Stomach (tissue), 8 donors: ENCODE measurements at regions not wholly inside any gene's neighbourhood (a gene's known extent, or its start where the extent isn't known, plus 50 kb on each side); places are given as distances from the start of the nearest gene placed in this dataset.
A peak's percentile ranks its signal among the peaks of the same experiment; 100 is the strongest.

Experiments
- DNase-seq, 2 donors: peaks; one replicate each; pipeline versions ENCODE4 v3.0.0 to v3.0.0-alpha.2; 2013 to 2019
- H3K27ac ChIP-seq, 5 donors: fragments of 200-600 bp in 4 of 5; sonication (generic) in 4 of 5; one replicate each; pipeline ENCODE4 v1.5.1; 2013 to 2019; ENCODE audit warnings: mild to moderate bottlenecking in 1 of 5, moderate library complexity in 1 of 5
- H3K27me3 ChIP-seq, 3 donors: fragments of 200-600 bp; sonication (generic); one replicate each; pipeline ENCODE4 v1.5.1; 2017 to 2019; ENCODE audit warnings: mixed run types in 1 of 3
- H3K36me3 ChIP-seq, 4 donors: fragments of 200-600 bp; sonication (generic); 1 replicate in 3 of 4; 2 replicates in 1 of 4; pipeline ENCODE4 v1.5.1; 2016 to 2019
- H3K4me1 ChIP-seq, 4 donors: fragments of 200-600 bp; sonication (generic); one replicate each; pipeline ENCODE4 v1.5.1; 2016 to 2019
- H3K4me3 ChIP-seq, 4 donors: fragments of 200-600 bp; sonication (generic) in 3 of 4; one replicate each; pipeline ENCODE4 v1.5.1; 2016 to 2019; ENCODE audit warnings: mild to moderate bottlenecking in 1 of 4
- H3K9me3 ChIP-seq, 4 donors: fragments of 200-600 bp; sonication (generic); one replicate each; pipeline ENCODE4 v1.5.1; 2016 to 2019
- CTCF ChIP-seq, 7 experiments: fragments of 450-650 bp in 4 of 7; fragments of 200-600 bp in 3 of 7; sonication (generic) in 3 of 7; IDR thresholded peaks; one replicate each; pipeline ENCODE4 v1.5.1; 2016 to 2019; ENCODE audit warnings: antibody characterized with exemption in 7 of 7, control low read depth in 2 of 7, mild to moderate bottlenecking in 1 of 7
- EP300 ChIP-seq: sonication (generic); formaldehyde crosslinking; IDR thresholded peaks from one replicate; pipeline ENCODE4 v1.6.1; 2017; ENCODE audit warnings: antibody characterized with exemption
- POLR2A ChIP-seq, 4 donors: fragments of 450-650 bp; IDR thresholded peaks; one replicate each; pipeline ENCODE4 v1.6.1; 2016; ENCODE audit warnings: antibody characterized with exemption in 4 of 4, control low read depth in 2 of 4, mild to moderate bottlenecking in 1 of 4, moderate library complexity in 1 of 4
- POLR2AphosphoS5 ChIP-seq, 3 donors: sonication (generic); formaldehyde crosslinking; IDR thresholded peaks; one replicate each; pipeline ENCODE4 v1.6.1; 2016; ENCODE audit warnings: antibody characterized with exemption in 3 of 3
- WGBS, 5 donors: extraction: QIAGEN DNeasy Blood & Tissue Kit in 3 of 5; methylation state at CpG; one replicate each; pipeline versions ENCODE4 v1.1.5 to v1.1.7; 2013 to 2018; 5-methylcytosine and 5-hydroxymethylcytosine counted together
- intact Hi-C: fragments of 100-400 bp; cut with DNase I; formaldehyde crosslinking; loops from one replicate; pipeline ENCODE4 v1.15.1; 2023; ENCODE audit warnings: low total_unique reads
- donor health status: healthy with polysubstance abuse.
- donor health status: Bipolar disorder and iron deficiency.
- donor health status: healthy.

- peaks cover 0 to 4% (median 0%) of the 10 kb centered on the region in 4 donors for H3K9me3 ChIP-seq
- 39 to 71% (median 58%) methylated on average over 1 of the region's 1 CpG for WGBS, 5 donors
- TF ChIP-seq POLR2A (IDR thresholded peaks at IDR 0.05) (no peak), CTCF (IDR thresholded peaks at IDR 0.05) (no peak), EP300 (no peak), POLR2AphosphoS5 (IDR thresholded peaks at IDR 0.05) (no peak)
- H3K4me1 ChIP-seq = no peaks in the 10 kb centered on the region
- intact Hi-C loops = no loop called here
- H3K27ac ChIP-seq = no peak overlapping the region
- no peak overlapping the region for H3K4me3 ChIP-seq
- no peaks in the 10 kb centered on the region for H3K27me3 ChIP-seq
- no peaks in the 10 kb centered on the region for H3K36me3 ChIP-seq
- DNase-seq = no peak
Measured at GRCh38 chr16:47940466-47940865, 215.3 kb downstream of the ABCC12 start.

- no peak overlapping the region for H3K4me3 ChIP-seq
- H3K4me1 ChIP-seq = no peaks in the 10 kb centered on the region
- H3K27ac ChIP-seq = no peak overlapping the region
- peak in 1 of 2 donors; percentile 46 for DNase-seq
- TF ChIP-seq POLR2AphosphoS5 (IDR thresholded peaks at IDR 0.05) = no peak
- TF ChIP-seq POLR2A (IDR thresholded peaks at IDR 0.05) = no peak
- no peak for TF ChIP-seq EP300
- TF ChIP-seq CTCF (IDR thresholded peaks at IDR 0.05) = no peak
- intact Hi-C loops = no loop called here
- no peaks in the 10 kb centered on the region for H3K36me3 ChIP-seq
- 28 to 44% (median 34%) methylated on average over 3 to 4 of the region's 4 CpGs for WGBS, 5 donors
- H3K9me3 ChIP-seq = peaks cover 0 to 4% (median 0%) of the 10 kb centered on the region in 4 donors
- H3K27me3 ChIP-seq = no peaks in the 10 kb centered on the region
Measured at GRCh38 chr16:47939680-47940079, 216.1 kb downstream of the ABCC12 start.

- H3K4me3 ChIP-seq = no peak overlapping the region
- H3K36me3 ChIP-seq = no peaks in the 10 kb centered on the region
- no peak for DNase-seq
- TF ChIP-seq EP300 = no peak
- H3K9me3 ChIP-seq = peaks cover 0 to 4% (median 0%) of the 10 kb centered on the region in 4 donors
- no peaks in the 10 kb centered on the region for H3K4me1 ChIP-seq
- WGBS, 5 donors = 86 to 96% (median 90%) methylated on average over 1 of the region's 1 CpG
- H3K27me3 ChIP-seq = no peaks in the 10 kb centered on the region
- intact Hi-C loops = no loop called here
- no peak overlapping the region for H3K27ac ChIP-seq
Measured at GRCh38 chr16:47938272-47938671, 217.5 kb downstream of the ABCC12 start.

GRCh38 chr16:47928008-47928407, 227.8 kb downstream of the ABCC12 start:
- WGBS, 5 donors = 76 to 79% (median 78%) methylated on average over 9 of the region's 9 CpGs
- no peaks in the 10 kb centered on the region for H3K27me3 ChIP-seq
- H3K27ac ChIP-seq = no peak overlapping the region
- H3K4me3 ChIP-seq = no peak overlapping the region
- DNase-seq = no peak
- H3K4me1 ChIP-seq = no peaks in the 10 kb centered on the region
- TF ChIP-seq POLR2AphosphoS5 (IDR thresholded peaks at IDR 0.05) (no peak), POLR2A (IDR thresholded peaks at IDR 0.05) (no peak), EP300 (no peak), CTCF (IDR thresholded peaks at IDR 0.05) (no peak)
- H3K36me3 ChIP-seq = no peaks in the 10 kb centered on the region
- H3K9me3 ChIP-seq = no peaks in the 10 kb centered on the region
- intact Hi-C loops = no loop called here

- no peaks in the 10 kb centered on the region for H3K36me3 ChIP-seq
- WGBS, 5 donors = 88 to 95% (median 91%) methylated on average over 6 of the region's 6 CpGs
- H3K27ac ChIP-seq = no peak overlapping the region
- intact Hi-C loops = no loop called here
- no peak overlapping the region for H3K4me3 ChIP-seq
- H3K27me3 ChIP-seq = no peaks in the 10 kb centered on the region
- no peak for DNase-seq
- no peaks in the 10 kb centered on the region for H3K4me1 ChIP-seq
- TF ChIP-seq POLR2A (IDR thresholded peaks at IDR 0.05) = no peak
- TF ChIP-seq CTCF (IDR thresholded peaks at IDR 0.05) = no peak
- no peaks in the 10 kb centered on the region for H3K9me3 ChIP-seq
Measured at GRCh38 chr16:47927330-47927729, 228.5 kb downstream of the ABCC12 start.
